HG03442 (cell line): ENCODE measurements at regions not wholly inside any gene's neighbourhood (a gene's known extent, or its start where the extent isn't known, plus 50 kb on each side); places are given as distances from the start of the nearest gene placed in this dataset.
"Not testable (repeated sequence)": the region's sequence is repeated elsewhere in the genome, so short reads cannot be mapped to it uniquely, and the experiment has no call there.

Experiments used
- ATAC-seq: cut with Tn5 transposase; IDR thresholded peaks from one replicate; pipeline ENCODE4 v1.9.1; 2021; ENCODE audit warnings: mild to moderate bottlenecking, moderate library complexity; ENCODE audit not compliant: unreplicated experiment

GRCh38 chr3:153221748-153222162 is 59.7 kb downstream of the RAP2B start:
- peak; percentile 96 for ATAC-seq

- not testable (repeated sequence) for ATAC-seq
These were observed 64.9 kb downstream of the RAP2B start for GRCh38 chr3:153226877-153227276.

DNA sequence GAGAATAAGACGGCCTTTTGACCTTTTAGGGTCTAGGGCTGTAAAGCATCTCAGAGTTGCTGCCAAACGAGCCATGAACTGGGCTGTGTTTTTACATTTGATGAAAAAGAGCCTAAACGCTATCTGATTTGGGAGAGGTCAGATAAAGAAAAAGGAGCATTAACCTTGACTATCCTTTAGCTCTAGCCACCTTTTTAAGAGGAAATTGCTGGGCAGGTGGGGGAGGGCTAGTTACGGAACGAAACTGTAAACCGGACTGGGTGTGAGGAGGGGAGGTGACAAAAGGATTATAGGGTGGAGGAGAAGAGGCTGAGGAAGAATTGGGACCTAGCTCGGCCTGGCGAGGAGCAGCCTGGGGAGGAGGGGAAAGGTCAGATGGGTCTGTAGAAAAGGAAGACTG is 68.4 kb downstream of the RAP2B start:
- ATAC-seq = not testable (repeated sequence)

GRCh38 chr3:153231245-153231644 is 69.2 kb downstream of the RAP2B start:
- ATAC-seq = not testable (repeated sequence)

- not testable (repeated sequence) for ATAC-seq
These were observed 70.2 kb downstream of the RAP2B start for GRCh38 chr3:153232050-153232752.

GRCh38 chr3:153232851-153233271 is 70.8 kb downstream of the RAP2B start:
- no peak for ATAC-seq

DNA sequence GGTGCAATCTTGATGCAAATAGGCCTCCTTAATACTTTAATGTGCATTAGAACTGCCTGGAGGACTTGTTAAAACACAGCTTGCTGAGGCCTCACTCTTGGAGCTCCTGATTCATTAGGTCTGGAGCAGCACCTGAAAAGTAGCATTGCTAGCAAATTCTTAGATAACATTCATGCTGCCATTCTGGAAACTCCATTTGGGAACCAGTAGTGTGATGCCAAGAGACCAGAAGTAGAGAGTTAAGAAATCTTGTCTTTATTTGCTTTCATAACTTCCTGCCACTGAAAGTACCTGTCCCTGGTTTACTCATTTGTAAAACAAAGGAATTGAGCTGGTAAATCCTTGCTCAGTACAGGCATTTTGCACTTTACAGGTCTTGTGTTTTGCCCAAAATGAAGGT is 72.0 kb downstream of the RAP2B start:
- no peak for ATAC-seq

- no peak for ATAC-seq
These were observed 80.9 kb downstream of the RAP2B start for GRCh38 chr3:153242896-153243295.

DNA sequence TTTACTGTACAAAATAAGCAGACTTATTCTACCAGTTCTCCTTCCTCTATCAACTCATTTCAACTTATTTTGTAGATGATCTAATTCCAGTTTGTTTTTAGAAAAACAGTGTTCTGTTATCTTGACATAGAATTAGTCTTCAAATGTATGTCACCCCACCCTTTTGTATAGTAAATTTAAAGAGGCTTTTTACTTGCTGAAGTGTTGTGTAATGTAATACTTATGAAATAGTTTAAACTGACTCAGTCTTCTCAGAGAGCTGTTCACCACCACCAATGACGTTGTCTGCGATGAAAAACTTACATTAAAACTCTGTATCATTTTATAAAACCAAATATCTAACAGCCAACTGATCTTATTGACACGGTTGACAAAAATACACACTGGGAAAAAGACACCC is 82.9 kb downstream of the RAP2B start:
- no peak for ATAC-seq

DNA sequence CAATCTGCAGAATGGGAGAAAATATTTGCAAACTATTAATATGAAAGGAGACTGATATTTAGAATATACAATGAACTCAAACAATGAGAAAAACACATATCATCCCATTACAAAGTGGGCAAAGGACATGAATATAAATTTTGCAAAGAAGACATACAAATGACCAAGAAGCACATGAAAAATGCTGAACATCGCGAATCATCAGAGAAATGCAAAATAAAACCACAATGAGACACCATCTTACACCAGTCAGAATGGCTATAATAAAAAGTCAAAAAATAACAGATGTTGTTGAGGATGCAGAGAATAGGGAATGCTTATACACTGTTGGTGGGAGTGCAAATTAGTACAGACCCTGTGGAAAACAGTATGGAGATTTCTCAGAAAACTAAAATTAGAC is 83.6 kb downstream of the RAP2B start:
- ATAC-seq = no peak

DNA sequence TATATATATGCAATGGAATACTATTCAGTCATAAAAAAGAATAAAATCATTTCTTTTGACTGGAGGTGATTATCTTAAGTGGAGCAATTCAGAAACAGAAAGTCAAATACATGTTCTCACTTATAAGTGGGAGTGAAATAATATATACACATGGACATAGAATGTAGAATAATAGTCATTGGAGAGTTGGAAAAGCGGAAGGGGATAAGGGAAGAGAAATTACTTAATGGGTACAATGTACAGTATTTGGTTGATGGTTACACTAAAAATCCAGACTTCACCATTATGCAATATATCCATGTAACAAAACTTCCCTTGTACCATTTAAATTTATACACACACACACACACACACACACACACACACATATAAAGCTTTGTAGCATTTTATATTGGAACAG is 84.3 kb downstream of the RAP2B start:
- no peak for ATAC-seq

- no peak for ATAC-seq
These were observed 84.8 kb downstream of the RAP2B start for GRCh38 chr3:153246806-153247205.

- no peak for ATAC-seq
These were observed 85.6 kb downstream of the RAP2B start for GRCh38 chr3:153247331-153248330.

GRCh38 chr3:153248835-153249234 is 86.8 kb downstream of the RAP2B start:
- ATAC-seq = not testable (repeated sequence)

DNA sequence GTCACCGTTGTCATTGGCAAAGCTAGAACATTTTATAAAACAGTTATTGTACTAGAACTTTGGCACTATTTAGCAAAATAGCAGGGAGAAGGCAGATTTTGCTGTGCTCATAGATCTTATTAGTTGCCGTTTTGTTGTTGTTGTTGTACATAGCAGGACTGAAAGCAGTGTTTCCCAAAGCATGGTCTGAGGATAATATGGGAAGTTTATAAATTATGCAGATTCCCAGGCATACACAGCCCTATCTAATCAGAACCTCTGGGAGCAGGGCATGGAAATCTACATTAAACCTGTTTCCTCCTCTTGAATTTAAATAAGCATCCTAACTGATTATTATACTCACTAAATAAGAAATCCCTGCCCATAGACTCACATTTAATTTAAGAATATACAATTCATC is 87.9 kb downstream of the RAP2B start:
- no peak for ATAC-seq

DNA sequence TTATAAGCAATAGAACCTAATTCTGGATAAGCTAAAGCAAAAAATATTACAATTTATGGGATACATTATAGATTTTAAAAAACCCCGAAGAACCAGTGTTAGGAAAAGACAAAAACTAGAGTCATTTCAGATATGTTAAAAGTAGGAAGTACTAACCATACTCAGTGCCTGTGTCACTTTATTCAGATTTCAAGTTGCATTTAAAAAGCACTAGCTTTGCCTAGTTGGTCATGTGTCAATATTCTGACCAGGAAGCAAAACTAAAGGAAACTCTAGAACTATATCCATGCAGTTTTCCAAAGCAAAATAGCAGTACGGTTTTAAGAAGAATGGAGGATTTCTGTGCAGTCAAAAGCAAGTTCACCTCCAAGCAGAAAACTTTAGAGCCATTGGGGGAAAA is 88.4 kb downstream of the RAP2B start:
- ATAC-seq = no peak

DNA sequence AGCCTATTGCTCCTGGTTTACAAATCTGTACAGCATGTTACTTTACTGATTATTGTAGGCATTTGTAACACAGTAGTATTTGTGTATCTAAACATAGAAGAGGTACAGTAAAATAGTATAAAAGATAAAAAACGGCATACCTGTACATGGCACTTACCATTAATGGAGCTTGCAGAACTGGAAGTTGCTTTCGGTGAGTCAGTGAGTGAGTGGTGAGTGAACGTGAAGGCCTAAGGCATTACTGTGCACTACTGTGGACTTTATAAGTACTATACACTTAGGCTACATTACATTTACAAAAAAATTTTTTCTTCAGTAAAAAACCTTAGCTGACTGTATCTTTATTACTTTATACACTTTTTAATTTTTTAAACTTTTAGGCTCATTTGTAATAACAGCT is 90.9 kb downstream of the RAP2B start:
- no peak for ATAC-seq

GRCh38 chr3:153254361-153254760 is 92.3 kb downstream of the RAP2B start:
- no peak for ATAC-seq

DNA sequence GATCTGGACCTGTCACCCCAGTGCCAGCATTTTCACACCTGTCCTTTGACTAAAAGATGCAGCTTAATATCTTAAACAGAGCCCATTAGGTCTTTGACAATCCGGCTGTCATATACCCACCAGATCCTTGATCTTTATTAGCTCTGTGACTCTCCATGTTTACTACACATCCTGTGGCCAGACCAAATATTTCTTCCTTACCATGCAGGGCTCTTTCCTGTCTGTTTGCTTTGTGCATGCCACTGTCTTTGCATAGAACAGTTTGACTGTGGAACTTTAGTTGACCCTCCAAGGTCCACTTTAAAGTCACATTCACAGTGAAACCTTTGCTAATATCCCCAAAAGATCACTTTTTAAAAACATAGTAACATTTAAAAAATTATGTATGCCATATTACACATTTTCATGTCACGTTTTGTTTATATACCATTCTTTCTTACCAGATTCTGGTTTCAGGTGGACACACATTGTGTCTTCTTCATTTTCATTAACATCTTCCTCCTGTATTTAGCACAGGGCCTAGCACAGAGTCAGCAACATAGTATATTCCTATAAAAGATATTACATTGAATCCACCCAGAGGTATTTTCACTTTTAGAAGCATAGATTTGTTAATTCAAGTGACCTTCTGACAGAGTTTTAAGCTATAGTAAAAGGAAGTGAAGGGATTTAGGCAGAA is 95.8 kb downstream of the RAP2B start:
- no peak for ATAC-seq

- ATAC-seq = no peak
These were observed 97.9 kb downstream of the RAP2B start for GRCh38 chr3:153259956-153260355.

GRCh38 chr3:153260681-153261080 is 98.7 kb downstream of the RAP2B start:
- no peak for ATAC-seq
